HL-60 (cell line): ENCODE measurements at regions not wholly inside any gene's neighbourhood (a gene's known extent, or its start where the extent isn't known, plus 50 kb on each side); places are given as distances from the start of the nearest gene placed in this dataset.

ENCODE experiments used
- DNase-seq, 2 experiments: peaks; one replicate each; pipeline ENCODE4 v3.0.0-alpha.2; 2010 to 2020; ENCODE audit warnings: low read depth in 1 of 2, low spot score in 1 of 2
- H3K27ac ChIP-seq: fragments of 250-450 bp; sonication (Bioruptor Pico); replicated peaks from 2 replicates; pipeline ENCODE4 v1.5.1; 2020; ENCODE audit warnings: mild to moderate bottlenecking, moderate library complexity
- H3K27me3 ChIP-seq: fragments of 250-450 bp; sonication (Bioruptor Pico); 2 replicates; pipeline ENCODE4 v1.5.1; 2021; ENCODE audit warnings: mild to moderate bottlenecking, moderate library complexity; ENCODE audit not compliant: insufficient read depth, poor library complexity, severe bottlenecking
- H3K4me3 ChIP-seq: replicated peaks from 2 replicates; pipeline ENCODE4 v1.5.1; 2011; ENCODE audit warnings: mild to moderate bottlenecking, control low read depth, low read length; ENCODE audit not compliant: insufficient read depth
- GABPA ChIP-seq: IDR thresholded peaks from 2 replicates; pipeline ENCODE4 v1.6.1; 2012; ENCODE audit warnings: low read depth
- POLR2AphosphoS5 ChIP-seq: IDR thresholded peaks from 2 replicates; pipeline ENCODE4 v1.6.1; 2012; ENCODE audit warnings: low read depth
- SPI1 ChIP-seq: IDR thresholded peaks from 2 replicates; pipeline ENCODE4 v1.6.1; 2012; ENCODE audit warnings: low read depth, mild to moderate bottlenecking, borderline replicate concordance
- TF ChIP-seq, protein P1 (sequence below): IDR thresholded peaks from 2 replicates; pipeline ENCODE4 v1.6.1; 2012; ENCODE audit warnings: low read depth; ENCODE audit not compliant: insufficient replicate concordance
- TF ChIP-seq, protein P2 (sequence below): IDR thresholded peaks from one replicate; pipeline ENCODE4 v1.5.1; 2011; ENCODE audit warnings: low read length, control low read depth, inconsistent platforms; ENCODE audit not compliant: insufficient read depth

DNA sequence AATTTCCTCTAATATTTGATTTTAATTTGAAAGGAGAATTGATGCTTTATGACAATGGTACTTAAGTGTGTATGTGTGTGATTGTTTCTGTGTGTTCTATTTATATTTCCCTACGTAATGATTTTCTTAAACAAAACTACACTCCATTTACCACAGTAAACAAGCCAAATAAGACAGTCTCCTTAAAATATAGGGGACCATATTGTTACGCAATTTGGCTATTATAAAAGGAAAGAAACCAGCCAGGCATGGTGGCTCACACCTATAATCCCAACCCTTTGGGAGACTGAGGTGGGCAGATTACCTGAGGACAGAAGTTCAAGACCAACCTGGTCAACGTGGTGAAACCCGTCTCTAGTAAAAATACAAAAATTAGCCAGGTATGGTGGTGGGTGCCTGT, 1134.1 kb downstream of the CDH8 start:
- TF ChIP-seq SPI1 (no peak), POLR2AphosphoS5 (no peak)
- DNase-seq: no peak
- Histone ChIP-seq H3K4me3 (no peak overlapping the region), H3K27me3 (no peaks in the 10 kb centered on the region), H3K27ac (no peak overlapping the region)

DNA sequence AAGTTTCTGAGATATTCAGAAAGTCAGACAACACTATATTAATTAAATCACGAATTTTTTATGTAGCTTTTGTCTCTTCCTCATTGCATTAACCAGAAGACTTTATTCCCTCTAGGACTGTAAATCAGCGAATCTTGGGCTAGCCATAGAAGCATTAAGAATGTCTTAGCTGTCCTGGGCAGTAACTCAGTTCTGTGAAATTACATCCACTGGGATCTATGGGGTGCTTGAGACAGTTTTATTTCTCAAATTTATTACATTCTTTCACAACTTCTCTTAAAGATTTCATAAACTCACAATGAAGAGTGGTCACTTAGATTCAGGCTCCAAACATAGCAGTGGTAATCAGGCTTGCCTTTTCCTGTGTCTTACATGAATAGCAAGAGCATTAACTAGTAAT, 1153.4 kb downstream of the CDH8 start:
- no peaks in the 10 kb centered on the region for H3K27me3 ChIP-seq
- no peak overlapping the region for H3K4me3 ChIP-seq
- no peak for DNase-seq
- no peak overlapping the region for H3K27ac ChIP-seq
- TF ChIP-seq, protein P1, sequence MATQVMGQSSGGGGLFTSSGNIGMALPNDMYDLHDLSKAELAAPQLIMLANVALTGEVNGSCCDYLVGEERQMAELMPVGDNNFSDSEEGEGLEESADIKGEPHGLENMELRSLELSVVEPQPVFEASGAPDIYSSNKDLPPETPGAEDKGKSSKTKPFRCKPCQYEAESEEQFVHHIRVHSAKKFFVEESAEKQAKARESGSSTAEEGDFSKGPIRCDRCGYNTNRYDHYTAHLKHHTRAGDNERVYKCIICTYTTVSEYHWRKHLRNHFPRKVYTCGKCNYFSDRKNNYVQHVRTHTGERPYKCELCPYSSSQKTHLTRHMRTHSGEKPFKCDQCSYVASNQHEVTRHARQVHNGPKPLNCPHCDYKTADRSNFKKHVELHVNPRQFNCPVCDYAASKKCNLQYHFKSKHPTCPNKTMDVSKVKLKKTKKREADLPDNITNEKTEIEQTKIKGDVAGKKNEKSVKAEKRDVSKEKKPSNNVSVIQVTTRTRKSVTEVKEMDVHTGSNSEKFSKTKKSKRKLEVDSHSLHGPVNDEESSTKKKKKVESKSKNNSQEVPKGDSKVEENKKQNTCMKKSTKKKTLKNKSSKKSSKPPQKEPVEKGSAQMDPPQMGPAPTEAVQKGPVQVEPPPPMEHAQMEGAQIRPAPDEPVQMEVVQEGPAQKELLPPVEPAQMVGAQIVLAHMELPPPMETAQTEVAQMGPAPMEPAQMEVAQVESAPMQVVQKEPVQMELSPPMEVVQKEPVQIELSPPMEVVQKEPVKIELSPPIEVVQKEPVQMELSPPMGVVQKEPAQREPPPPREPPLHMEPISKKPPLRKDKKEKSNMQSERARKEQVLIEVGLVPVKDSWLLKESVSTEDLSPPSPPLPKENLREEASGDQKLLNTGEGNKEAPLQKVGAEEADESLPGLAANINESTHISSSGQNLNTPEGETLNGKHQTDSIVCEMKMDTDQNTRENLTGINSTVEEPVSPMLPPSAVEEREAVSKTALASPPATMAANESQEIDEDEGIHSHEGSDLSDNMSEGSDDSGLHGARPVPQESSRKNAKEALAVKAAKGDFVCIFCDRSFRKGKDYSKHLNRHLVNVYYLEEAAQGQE: no peak
- TF ChIP-seq, protein P2, sequence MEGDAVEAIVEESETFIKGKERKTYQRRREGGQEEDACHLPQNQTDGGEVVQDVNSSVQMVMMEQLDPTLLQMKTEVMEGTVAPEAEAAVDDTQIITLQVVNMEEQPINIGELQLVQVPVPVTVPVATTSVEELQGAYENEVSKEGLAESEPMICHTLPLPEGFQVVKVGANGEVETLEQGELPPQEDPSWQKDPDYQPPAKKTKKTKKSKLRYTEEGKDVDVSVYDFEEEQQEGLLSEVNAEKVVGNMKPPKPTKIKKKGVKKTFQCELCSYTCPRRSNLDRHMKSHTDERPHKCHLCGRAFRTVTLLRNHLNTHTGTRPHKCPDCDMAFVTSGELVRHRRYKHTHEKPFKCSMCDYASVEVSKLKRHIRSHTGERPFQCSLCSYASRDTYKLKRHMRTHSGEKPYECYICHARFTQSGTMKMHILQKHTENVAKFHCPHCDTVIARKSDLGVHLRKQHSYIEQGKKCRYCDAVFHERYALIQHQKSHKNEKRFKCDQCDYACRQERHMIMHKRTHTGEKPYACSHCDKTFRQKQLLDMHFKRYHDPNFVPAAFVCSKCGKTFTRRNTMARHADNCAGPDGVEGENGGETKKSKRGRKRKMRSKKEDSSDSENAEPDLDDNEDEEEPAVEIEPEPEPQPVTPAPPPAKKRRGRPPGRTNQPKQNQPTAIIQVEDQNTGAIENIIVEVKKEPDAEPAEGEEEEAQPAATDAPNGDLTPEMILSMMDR: no peak
- TF ChIP-seq POLR2AphosphoS5 (no peak), GABPA (no peak), SPI1 (no peak)

DNA sequence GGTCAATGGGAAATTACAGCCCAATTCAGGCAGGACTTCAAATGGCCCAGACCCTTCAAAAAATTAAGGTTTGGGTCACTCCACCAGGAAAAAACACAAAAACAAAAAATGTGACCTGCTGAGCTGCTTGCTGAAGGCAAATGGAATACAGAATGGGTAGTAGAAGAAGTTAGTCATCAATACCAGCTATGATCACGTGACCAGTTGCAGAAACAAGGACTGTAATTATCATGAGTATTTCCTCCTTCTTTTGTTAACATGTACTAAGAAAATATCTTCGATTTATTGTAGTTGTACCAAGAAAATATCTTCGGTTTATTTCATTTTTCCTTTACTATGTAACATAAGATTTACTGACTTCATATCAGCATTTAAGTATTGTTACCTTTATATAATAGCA, 1183.6 kb downstream of the CDH8 start:
- Histone ChIP-seq H3K27me3 (no peaks in the 10 kb centered on the region), H3K4me3 (no peak overlapping the region), H3K27ac (no peak overlapping the region)
- DNase-seq: no peak
- TF ChIP-seq, protein P2: no peak
- TF ChIP-seq, protein P1: no peak
- TF ChIP-seq GABPA (no peak), POLR2AphosphoS5 (no peak), SPI1 (no peak)

DNA sequence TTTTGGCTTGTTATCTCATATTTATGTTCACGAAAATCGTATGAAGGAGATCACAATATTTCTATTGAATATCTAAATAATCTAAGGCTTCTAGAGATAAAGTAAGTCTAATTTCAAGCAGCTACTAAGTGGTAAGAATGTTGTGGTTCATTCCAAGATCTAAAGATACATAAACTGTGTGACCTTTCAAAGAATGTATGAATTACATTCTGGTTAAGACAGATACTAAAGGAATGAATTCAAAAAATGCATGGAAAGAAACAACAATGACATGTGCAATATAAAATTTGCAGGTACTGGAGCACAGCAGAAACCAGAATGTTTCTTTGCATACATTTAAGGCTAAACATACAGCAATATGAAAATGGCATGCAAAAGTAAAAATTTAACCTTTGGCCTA, 1214.6 kb downstream of the CDH8 start:
- no peak for DNase-seq
- H3K4me3 ChIP-seq: no peak overlapping the region
- TF ChIP-seq, protein P1: no peak
- no peak for TF ChIP-seq GABPA
- TF ChIP-seq, protein P2: no peak
- no peaks in the 10 kb centered on the region for H3K27me3 ChIP-seq
- H3K27ac ChIP-seq: no peak overlapping the region
